Neuron (in vitro differentiated cells): ENCODE measurements at regions not wholly inside any gene's neighbourhood (a gene's known extent, or its start where the extent isn't known, plus 50 kb on each side); places are given as distances from the start of the nearest gene placed in this dataset.
"Not testable (repeated sequence)": the region's sequence is repeated elsewhere in the genome, so short reads cannot be mapped to it uniquely, and the experiment has no call there.

Experiments
- H2AFZ ChIP-seq: one replicate; pipeline ENCODE4 v1.6.1; 2013; ENCODE audit warnings: low read depth, mild to moderate bottlenecking, inconsistent platforms, low read length, moderate library complexity
- H3K27me3 ChIP-seq: one replicate; pipeline ENCODE4 v1.6.1; 2013; ENCODE audit warnings: low read length; ENCODE audit not compliant: insufficient read depth
- H3K36me3 ChIP-seq: one replicate; pipeline ENCODE4 v1.6.1; 2013; ENCODE audit warnings: low read length; ENCODE audit not compliant: insufficient read depth
- H3K4me1 ChIP-seq: one replicate; pipeline ENCODE4 v1.6.1; 2013; ENCODE audit warnings: low read length; ENCODE audit not compliant: insufficient read depth
- H3K4me3 ChIP-seq: 2 replicates; pipeline ENCODE4 v1.5.1; 2013; ENCODE audit warnings: mild to moderate bottlenecking, low read length, moderate library complexity
- H3K9me3 ChIP-seq: one replicate; pipeline ENCODE4 v1.6.1; 2013; ENCODE audit warnings: low read length

GRCh38 chr3:117047951-117048705 is 338.5 kb downstream of the TUSC7 start:
- H2AFZ ChIP-seq = no peak overlapping the region
- peaks cover 11% of the 10 kb centered on the region for H3K4me1 ChIP-seq
- no peaks in the 10 kb centered on the region for H3K36me3 ChIP-seq
- no peak overlapping the region for H3K4me3 ChIP-seq
- H3K9me3 ChIP-seq = no peaks in the 10 kb centered on the region
- H3K27me3 ChIP-seq = no peaks in the 10 kb centered on the region

- Histone ChIP-seq H2AFZ (no peak overlapping the region), H3K36me3 (no peaks in the 10 kb centered on the region), H3K27me3 (no peaks in the 10 kb centered on the region), H3K4me1 (peaks cover 5% of the 10 kb centered on the region), H3K9me3 (no peaks in the 10 kb centered on the region), H3K4me3 (no peak overlapping the region)
These were observed 342.8 kb downstream of the TUSC7 start for GRCh38 chr3:117052395-117052794.

- Histone ChIP-seq H2AFZ (no peak overlapping the region), H3K9me3 (no peaks in the 10 kb centered on the region), H3K4me3 (no peak overlapping the region)
These were observed 345.0 kb downstream of the TUSC7 start for GRCh38 chr3:117054556-117054955.

GRCh38 chr3:117056946-117057345 is 347.4 kb downstream of the TUSC7 start:
- H3K36me3 ChIP-seq, H3K9me3 ChIP-seq, H3K4me3 ChIP-seq, H3K27me3 ChIP-seq, H3K4me1 ChIP-seq, H2AFZ ChIP-seq: not testable (repeated sequence)

More at GRCh38 chr3:117054556-117054955, 345.0 kb downstream of the TUSC7 start:
- Histone ChIP-seq H3K36me3 (no peaks in the 10 kb centered on the region), H3K27me3 (no peaks in the 10 kb centered on the region), H3K4me1 (peaks cover 4% of the 10 kb centered on the region)

- H2AFZ ChIP-seq = no peak overlapping the region
- no peaks in the 10 kb centered on the region for H3K36me3 ChIP-seq
- no peak overlapping the region for H3K4me3 ChIP-seq
- H3K9me3 ChIP-seq = no peaks in the 10 kb centered on the region
- peaks cover 6% of the 10 kb centered on the region for H3K4me1 ChIP-seq
- H3K27me3 ChIP-seq = no peaks in the 10 kb centered on the region
These were observed 349.7 kb downstream of the TUSC7 start for GRCh38 chr3:117059067-117059955.

GRCh38 chr3:117059956-117060270 is 350.3 kb downstream of the TUSC7 start:
- no peak overlapping the region for H2AFZ ChIP-seq
- peaks cover 6% of the 10 kb centered on the region for H3K4me1 ChIP-seq
- no peak overlapping the region for H3K4me3 ChIP-seq
- H3K9me3 ChIP-seq = no peaks in the 10 kb centered on the region
- no peaks in the 10 kb centered on the region for H3K36me3 ChIP-seq
- H3K27me3 ChIP-seq = no peaks in the 10 kb centered on the region

- Histone ChIP-seq H3K4me1 (peaks cover 6% of the 10 kb centered on the region), H3K9me3 (no peaks in the 10 kb centered on the region), H2AFZ (no peak overlapping the region), H3K36me3 (no peaks in the 10 kb centered on the region), H3K4me3 (no peak overlapping the region), H3K27me3 (no peaks in the 10 kb centered on the region)
These were observed 354.4 kb downstream of the TUSC7 start for GRCh38 chr3:117063930-117064329.

- Histone ChIP-seq H3K4me1 (no peaks in the 10 kb centered on the region), H2AFZ (no peak overlapping the region), H3K9me3 (no peaks in the 10 kb centered on the region), H3K36me3 (no peaks in the 10 kb centered on the region), H3K4me3 (no peak overlapping the region), H3K27me3 (no peaks in the 10 kb centered on the region)
These were observed 358.7 kb downstream of the TUSC7 start for GRCh38 chr3:117068301-117068700.

GRCh38 chr3:117074826-117075225 is 365.2 kb downstream of the TUSC7 start:
- Histone ChIP-seq H3K27me3 (no peaks in the 10 kb centered on the region), H3K36me3 (no peaks in the 10 kb centered on the region), H2AFZ (no peak overlapping the region)

GRCh38 chr3:117079997-117080396 is 370.4 kb downstream of the TUSC7 start:
- Histone ChIP-seq H3K4me1 (peaks cover 8% of the 10 kb centered on the region), H3K27me3 (no peaks in the 10 kb centered on the region)

More at GRCh38 chr3:117074826-117075225, 365.2 kb downstream of the TUSC7 start:
- Histone ChIP-seq H3K9me3 (no peaks in the 10 kb centered on the region), H3K4me1 (no peaks in the 10 kb centered on the region), H3K4me3 (no peak overlapping the region)

GRCh38 chr3:117080872-117081271 is 371.3 kb downstream of the TUSC7 start:
- H3K36me3 ChIP-seq = no peaks in the 10 kb centered on the region

More at GRCh38 chr3:117079997-117080396, 370.4 kb downstream of the TUSC7 start:
- Histone ChIP-seq H2AFZ (no peak overlapping the region), H3K9me3 (no peaks in the 10 kb centered on the region), H3K4me3 (no peak overlapping the region), H3K36me3 (no peaks in the 10 kb centered on the region)

GRCh38 chr3:117084277-117084676 is 374.7 kb downstream of the TUSC7 start:
- Histone ChIP-seq H3K4me3 (no peak overlapping the region), H2AFZ (no peak overlapping the region), H3K4me1 (peaks cover 8% of the 10 kb centered on the region), H3K36me3 (no peaks in the 10 kb centered on the region), H3K27me3 (no peaks in the 10 kb centered on the region), H3K9me3 (no peaks in the 10 kb centered on the region)

More at GRCh38 chr3:117080872-117081271, 371.3 kb downstream of the TUSC7 start:
- H3K27me3 ChIP-seq = no peaks in the 10 kb centered on the region
- H3K4me1 ChIP-seq = peaks cover 8% of the 10 kb centered on the region
- H3K9me3 ChIP-seq = no peaks in the 10 kb centered on the region
- H3K4me3 ChIP-seq = no peak overlapping the region
- H2AFZ ChIP-seq = no peak overlapping the region

- Histone ChIP-seq H3K27me3 (no peaks in the 10 kb centered on the region), H3K4me1 (peaks cover 8% of the 10 kb centered on the region), H2AFZ (no peak overlapping the region), H3K4me3 (no peak overlapping the region), H3K36me3 (no peaks in the 10 kb centered on the region), H3K9me3 (no peaks in the 10 kb centered on the region)
These were observed 375.2 kb downstream of the TUSC7 start for GRCh38 chr3:117084739-117085270.
